AG04449 (cell line): ENCODE measurements at regions not wholly inside any gene's neighbourhood (a gene's known extent, or its start where the extent isn't known, plus 50 kb on each side); places are given as distances from the start of the nearest gene placed in this dataset.
A peak's percentile ranks its signal among the peaks of the same experiment; 100 is the strongest.

Source experiments
- CTCF ChIA-PET: fragments of 350-600 bp; formaldehyde crosslinking; extraction: SDS; loops from one replicate; lab custom pipeline; 2021; ENCODE audit warnings: antibody characterized with exemption; lab: Yijun Ruan, JAX
- POLR2A ChIA-PET: fragments of 400-600, 350-600 bp; formaldehyde crosslinking; extraction: SDS; loops from one replicate; lab custom pipeline; 2020; ENCODE audit warnings: antibody characterized with exemption, inconsistent platforms; lab: Yijun Ruan, JAX
- DNase-seq: peaks from one replicate; pipeline ENCODE4 v3.0.0-alpha.2; 2010; ENCODE audit warnings: low read depth, low spot score
- H3K4me3 ChIP-seq: 2 replicates; pipeline ENCODE4 v1.5.1; 2011; ENCODE audit warnings: low read depth, mild to moderate bottlenecking, control low read depth, low read length
- TF ChIP-seq, protein P1 (sequence below): IDR thresholded peaks from one replicate; pipeline ENCODE4 v1.5.1; 2011; ENCODE audit warnings: mild to moderate bottlenecking, moderate library complexity, low read length, control low read depth, inconsistent platforms; ENCODE audit not compliant: insufficient read depth; ENCODE audit errors: missing control alignments

DNA sequence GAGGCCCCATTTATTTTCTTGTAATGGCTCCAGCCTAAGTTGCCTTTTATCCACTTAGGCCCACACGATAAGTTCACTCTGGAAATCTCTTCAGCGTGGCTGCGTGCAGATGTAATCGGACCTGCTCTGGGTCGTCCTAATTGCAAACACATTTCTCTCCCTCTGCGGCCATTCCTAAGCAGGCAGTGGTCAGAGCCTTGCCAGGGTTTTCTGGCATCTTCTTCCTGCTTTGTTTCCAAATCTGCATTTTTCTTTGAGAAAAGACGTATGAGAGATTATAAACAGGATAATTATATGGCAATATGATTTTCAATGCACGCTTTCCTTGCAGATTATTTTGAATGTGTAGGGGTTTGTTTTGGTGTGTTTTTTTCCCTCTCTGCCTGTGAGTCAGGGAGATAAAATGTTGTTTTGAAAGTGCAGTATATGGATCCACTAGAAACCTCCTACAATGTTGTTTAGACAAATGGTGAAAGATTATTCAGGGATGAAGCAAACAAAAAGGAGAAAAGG, 239.4 kb upstream of the TANK start:
- TF ChIP-seq, protein P1, sequence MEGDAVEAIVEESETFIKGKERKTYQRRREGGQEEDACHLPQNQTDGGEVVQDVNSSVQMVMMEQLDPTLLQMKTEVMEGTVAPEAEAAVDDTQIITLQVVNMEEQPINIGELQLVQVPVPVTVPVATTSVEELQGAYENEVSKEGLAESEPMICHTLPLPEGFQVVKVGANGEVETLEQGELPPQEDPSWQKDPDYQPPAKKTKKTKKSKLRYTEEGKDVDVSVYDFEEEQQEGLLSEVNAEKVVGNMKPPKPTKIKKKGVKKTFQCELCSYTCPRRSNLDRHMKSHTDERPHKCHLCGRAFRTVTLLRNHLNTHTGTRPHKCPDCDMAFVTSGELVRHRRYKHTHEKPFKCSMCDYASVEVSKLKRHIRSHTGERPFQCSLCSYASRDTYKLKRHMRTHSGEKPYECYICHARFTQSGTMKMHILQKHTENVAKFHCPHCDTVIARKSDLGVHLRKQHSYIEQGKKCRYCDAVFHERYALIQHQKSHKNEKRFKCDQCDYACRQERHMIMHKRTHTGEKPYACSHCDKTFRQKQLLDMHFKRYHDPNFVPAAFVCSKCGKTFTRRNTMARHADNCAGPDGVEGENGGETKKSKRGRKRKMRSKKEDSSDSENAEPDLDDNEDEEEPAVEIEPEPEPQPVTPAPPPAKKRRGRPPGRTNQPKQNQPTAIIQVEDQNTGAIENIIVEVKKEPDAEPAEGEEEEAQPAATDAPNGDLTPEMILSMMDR: no peak
- POLR2A ChIA-PET: interaction anchor here (0.5 kb wide), 1 partner anchor 31 kb away, joined by 3 read pairs; no protein-coding TSS in a partner anchor
- CTCF ChIA-PET: interaction anchor here (1.0 to 1.1 kb wide), 2 partner anchors 43 to 73 kb away, joined by 3 read pairs; no protein-coding TSS in a partner anchor
- H3K4me3 ChIP-seq: no peak overlapping the region
- DNase-seq: peak; percentile 96

DNA sequence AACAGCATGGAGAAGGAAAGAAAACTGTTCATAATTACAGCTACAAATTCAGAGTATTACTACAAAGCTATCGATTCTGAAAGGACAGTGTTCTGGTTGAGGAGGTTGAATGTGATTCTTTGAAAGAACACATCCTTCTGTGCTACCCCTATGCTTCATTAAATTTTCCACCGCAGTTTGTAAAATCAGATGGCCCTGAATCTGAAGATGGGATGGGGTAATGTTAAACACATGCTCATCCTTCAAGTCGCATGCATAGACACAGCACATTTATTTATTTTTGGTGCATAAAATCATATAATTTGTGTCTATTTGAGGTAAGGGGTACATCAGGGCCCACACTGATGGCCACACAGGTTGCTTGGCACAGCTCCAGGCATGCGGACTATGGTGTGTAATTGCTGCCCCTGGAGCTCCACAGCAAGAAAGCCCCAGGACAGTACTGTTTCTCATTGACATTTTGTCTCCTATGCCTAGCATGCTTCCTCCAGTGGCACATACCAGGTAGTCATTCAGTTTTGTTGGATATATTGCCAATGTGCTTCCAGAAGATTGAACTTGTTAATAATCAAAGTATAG, 238.8 kb upstream of the TANK start:
- DNase-seq: no peak
- TF ChIP-seq, protein P1: no peak
- POLR2A ChIA-PET: interaction anchor here (0.5 to 0.8 kb wide), 2 partner anchors 30 to 52 kb away, joined by 3 read pairs; no protein-coding TSS in a partner anchor
- H3K4me3 ChIP-seq: no peak overlapping the region
- CTCF ChIA-PET: interaction anchor here (1.1 kb wide), 1 partner anchor 72 kb away, joined by 3 read pairs; no protein-coding TSS in a partner anchor

DNA sequence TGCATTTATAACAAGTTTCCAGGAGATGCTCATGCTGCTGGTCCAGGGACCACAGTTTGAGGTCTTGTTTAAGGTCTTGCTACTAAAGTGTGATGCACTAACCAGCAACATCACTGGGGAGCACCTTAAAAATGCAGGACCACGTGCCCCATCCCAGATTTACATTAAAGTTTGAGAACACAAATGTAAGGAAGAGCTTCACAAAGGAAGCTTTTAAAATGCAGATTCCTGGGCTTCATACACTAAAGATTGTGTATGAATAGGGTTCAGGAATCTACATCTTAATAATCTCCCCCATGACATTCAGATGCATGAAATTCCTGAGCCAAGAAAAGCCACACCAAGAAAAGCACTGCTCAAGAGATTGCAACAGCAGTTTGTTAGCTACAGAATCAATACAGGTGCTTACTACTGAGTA, 235.3 kb upstream of the TANK start:
- TF ChIP-seq, protein P1: no peak
- H3K4me3 ChIP-seq: no peak overlapping the region
- no peak for DNase-seq
- ChIA-PET POLR2A (no interaction called here), CTCF (interaction anchor here (0.9 kb wide), 2 partner anchors 46 to 138 kb away, joined by 3 read pairs; no protein-coding TSS in a partner anchor)

DNA sequence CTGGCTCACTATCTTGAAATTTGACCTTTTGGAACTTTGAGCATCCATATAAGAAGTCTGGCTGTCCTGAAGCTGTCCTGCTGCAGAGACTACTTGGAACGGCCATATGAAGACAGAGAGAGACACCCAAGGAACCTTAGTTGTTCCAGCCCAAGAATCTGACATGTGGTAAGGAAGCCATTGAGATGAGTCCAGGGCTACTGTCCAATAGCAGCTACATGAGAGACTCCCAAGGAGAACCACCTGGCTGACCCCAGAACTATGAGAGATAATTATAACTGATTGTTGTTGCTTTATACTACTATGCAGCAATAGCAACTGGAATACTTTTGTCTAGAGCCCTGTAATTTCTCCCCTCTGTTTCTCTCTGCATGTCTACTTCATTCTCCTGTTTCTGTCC, 234.3 kb upstream of the TANK start:
- DNase-seq: no peak
- ChIA-PET CTCF (no interaction called here), POLR2A (no interaction called here)
- no peak overlapping the region for H3K4me3 ChIP-seq
- TF ChIP-seq, protein P1: no peak

DNA sequence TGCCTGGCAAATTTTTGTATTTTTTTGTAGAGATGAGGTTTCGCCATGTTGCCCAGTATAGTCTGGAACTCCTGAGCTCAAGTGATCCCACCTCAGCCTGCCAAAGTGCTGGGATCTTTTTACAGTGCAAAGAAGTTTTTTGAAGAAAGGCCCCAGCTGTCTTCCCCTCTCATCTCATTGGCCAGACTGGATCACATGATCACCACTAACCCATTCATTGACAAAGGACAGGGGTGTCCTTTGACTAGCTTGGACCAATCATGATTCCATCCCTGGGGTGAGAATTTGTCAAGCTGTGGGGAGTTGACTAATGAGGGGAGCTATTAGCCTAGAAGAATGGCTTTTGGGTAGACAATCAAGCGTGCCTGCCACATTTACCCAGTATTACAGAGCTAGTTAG, 232.9 kb upstream of the TANK start:
- POLR2A ChIA-PET: no interaction called here

DNA sequence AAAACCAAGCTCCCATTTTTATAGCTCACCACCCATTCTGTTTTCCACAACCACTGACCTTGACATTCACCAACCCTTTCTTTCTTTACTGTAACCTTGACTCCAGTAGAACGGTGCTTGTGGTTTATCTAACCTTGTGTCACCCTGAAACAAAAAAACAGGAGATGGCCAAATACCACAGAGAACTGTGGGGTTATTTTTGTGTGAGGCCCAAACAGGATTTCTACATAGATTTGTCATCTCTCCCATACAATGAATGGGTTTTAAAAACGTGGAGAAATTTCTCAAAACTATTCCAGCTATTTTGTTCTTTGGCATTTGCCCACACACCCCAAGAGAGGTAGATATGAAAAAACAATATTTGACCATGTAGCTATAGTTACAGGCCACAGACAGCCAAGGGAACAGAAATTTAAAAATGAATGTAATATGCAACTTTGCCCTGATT, 231.3 kb upstream of the TANK start:
- DNase-seq: peak; percentile 63
- no peak overlapping the region for H3K4me3 ChIP-seq
- CTCF ChIA-PET: interaction anchor here (1.4 kb wide), 1 partner anchor 16 kb away, joined by 3 read pairs; no protein-coding TSS in a partner anchor
- TF ChIP-seq, protein P1: no peak
- POLR2A ChIA-PET: no interaction called here

More for the DNA sequence above, 232.9 kb upstream of the TANK start:
- H3K4me3 ChIP-seq: no peak overlapping the region
- CTCF ChIA-PET: interaction anchor here (1.2 kb wide), 1 partner anchor 9 kb away, joined by 3 read pairs; no protein-coding TSS in a partner anchor
- TF ChIP-seq, protein P1: no peak
- no peak for DNase-seq
